Stimulated activated CD4-positive, alpha-beta T cell treated with anti-CD3 and anti-CD28 coated beads, Interleukin-15, amount 100 ng/mL, for 48 hours (primary cell): ENCODE measurements at regions not wholly inside any gene's neighbourhood (a gene's known extent, or its start where the extent isn't known, plus 50 kb on each side); places are given as distances from the start of the nearest gene placed in this dataset.

ENCODE experiments used
- DNase-seq, 2 donors: peaks; one replicate each; pipeline ENCODE4 v3.0.0-alpha.2; 2020; ENCODE audit warnings: low read depth in 2 of 2

GRCh38 chr11:134908583-134908982 is 496.5 kb upstream of the B3GAT1 start:
- no peak for DNase-seq

GRCh38 chr11:134907636-134908035 is 495.6 kb upstream of the B3GAT1 start:
- DNase-seq = no peak

DNA sequence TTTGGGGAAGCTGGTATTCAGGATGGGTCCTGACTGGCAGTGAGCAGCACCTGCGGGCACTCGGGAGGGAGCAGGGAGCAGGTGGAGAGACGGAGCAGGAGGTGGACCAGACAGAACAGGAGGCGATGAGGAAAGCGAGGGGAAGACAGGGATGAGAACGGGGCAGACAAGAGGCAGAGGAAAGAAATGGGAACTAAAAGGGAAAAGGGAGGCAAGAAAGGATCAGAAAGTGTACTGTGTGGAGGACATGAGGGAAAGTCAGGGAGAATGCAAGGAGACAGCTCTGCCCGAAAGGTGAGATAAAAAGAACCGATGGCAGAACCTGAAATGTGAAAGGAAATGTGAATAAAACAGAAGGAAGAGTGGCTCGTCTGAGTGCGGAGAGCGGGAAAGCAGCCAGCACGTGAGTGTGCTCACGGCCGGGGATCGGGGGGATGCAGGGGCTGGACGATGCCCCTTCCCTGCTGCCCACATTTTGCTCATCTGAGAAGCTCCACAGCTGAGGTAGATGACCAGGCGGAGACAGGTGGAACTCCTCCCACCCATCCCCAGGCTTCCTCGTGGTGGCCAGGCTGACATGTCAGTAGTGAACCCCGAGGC is 494.4 kb upstream of the B3GAT1 start:
- no peak for DNase-seq

DNA sequence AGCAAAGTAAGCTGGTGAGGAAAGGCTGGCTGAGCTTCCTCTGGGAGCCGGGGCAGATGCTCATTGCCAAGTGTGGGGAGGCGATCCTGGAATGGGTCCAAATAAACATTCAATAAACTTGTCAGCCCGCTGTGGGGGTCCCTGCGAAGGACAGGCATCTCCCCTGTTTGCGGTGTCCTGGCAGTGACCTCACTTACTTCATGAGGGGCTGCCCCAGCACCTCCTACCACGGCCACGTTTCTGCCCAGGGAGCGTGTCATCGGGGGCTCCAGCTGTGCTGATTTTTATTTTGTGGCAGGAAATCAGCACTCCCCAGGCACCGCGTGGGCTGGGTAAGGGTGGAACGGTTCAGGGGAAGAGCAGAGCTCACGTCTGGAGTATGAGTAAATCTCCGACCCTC is 493.9 kb upstream of the B3GAT1 start:
- DNase-seq = no peak

DNA sequence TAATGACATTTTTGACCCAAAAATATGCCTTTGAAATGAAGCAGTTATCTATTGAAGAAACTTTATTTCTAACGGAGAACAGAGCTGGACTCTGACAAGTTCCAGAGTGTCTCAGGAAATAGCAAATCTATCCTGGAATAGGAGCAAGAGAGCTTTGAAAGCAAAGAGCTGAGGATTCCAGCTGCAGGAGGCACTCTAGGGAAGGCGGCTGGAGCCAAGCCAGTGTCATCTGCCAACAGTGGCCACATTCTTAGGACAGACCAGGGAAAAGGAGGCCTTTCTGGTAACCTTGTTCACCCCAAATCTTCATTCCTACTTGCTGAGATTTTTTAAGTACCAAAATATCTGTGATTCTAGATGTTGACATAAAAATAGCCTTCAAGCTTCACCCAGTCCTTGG is 493.5 kb upstream of the B3GAT1 start:
- no peak for DNase-seq

DNA sequence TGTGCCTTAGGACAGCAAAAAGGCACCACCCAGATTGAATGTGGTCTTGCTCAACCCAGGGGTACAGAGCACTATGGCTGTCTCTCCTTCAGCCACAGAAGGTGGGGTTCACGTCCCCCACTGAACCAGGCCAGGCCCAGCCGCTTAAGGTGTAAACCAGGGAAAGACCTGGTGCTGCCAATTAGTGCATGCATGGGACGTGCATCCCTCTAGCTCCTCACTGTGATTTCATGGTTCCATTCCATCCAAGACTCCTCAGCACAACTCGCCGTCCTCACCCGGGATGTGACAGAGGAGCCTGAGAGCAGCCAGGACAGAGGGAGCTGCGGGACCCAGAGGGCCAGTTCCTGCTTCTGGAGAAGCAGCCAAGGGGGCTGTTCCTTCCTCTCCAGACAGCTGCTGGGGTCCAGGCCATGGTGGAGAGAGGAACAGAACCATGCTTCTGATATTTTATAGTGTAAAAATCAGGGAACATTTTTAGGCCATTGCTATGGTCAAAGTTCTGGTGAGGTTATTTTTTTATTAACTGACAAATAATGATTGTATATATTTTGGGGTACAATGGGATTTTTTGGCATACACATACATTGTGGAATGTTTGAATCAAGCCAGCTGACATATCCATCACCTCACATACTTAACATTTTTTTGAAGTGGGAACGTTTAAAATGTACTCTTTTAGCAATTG is 492.2 kb upstream of the B3GAT1 start:
- no peak for DNase-seq

- DNase-seq = no peak
Measured at GRCh38 chr11:134901955-134902918, 490.2 kb upstream of the B3GAT1 start.

DNA sequence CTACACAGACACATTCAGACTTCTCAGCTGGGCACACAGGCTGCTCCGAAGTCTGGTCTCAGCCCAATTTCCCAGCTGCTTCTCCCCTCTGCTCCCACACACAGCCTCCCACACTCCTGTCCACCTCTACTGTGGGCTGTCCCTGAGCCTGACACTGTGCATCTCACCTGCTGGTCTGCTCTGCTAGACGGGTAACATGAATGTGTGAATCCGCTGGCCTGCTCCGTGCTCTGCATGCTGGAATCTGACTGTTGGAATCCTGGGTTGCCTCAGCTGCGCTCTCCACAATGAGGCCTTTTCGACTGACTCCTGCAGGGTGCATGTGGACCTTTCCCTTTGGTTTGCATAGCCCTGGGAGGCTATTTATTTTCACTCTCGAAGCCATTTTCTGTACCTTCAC is 489.5 kb upstream of the B3GAT1 start:
- DNase-seq = no peak

DNA sequence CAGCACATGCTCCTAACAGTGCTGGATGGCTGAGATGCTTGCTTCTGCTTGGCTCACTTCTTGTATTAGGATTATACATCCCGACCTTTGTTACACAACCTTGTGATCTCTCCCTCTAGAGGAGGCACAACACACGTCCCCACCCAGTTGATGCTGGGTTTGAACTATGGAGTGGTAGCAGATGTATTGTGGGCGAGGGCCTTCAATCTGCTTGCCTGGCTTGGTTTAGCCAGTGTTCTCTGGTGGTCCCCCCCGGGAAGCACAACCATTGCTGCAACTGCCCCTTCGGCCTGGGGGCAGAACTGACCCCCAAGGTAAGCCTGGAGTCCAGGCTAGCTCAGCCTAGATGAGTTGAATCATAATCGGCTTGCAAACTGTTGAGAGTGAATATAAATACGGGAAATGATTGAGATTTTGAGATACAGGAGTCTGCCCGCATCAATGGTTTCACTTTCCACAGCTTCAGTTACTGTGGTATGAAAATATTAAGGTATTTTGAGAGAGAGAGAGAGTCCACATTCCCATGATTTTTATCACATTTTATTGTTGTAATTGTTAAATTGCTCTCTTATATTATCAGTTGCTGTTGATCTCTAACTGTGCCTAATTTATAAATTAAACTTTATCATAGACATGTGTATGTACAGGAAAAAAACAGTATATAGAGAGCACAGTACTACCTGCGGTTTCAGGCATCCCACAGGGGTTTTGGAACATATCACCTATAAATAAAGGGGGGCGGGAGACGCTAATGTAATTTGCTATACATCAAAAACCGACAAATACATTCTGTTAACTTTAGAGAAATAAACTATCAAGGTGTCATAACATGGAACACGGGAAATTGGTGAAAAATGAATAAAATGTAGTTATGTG is 482.0 kb upstream of the B3GAT1 start:
- no peak for DNase-seq

DNA sequence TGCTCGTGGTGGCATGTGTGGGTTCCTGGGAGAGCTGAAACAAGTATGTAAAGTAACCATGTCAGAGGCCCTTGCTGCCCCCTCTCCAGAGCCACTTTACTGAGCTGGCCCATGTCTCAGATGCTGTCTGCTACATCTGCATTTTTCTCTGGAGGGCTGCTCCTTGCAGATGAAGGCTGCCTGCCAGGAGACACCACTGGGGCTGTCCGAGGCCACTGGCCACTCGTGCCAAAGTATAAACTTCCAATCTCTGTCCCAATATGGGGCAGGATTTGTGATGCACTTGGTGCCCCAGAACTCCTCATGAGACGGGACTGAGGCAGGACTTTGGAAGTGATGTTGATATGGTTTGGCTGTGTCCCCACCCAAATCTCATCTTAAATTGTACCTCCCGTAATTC is 478.4 kb upstream of the B3GAT1 start:
- no peak for DNase-seq

GRCh38 chr11:134889832-134890231 is 477.8 kb upstream of the B3GAT1 start:
- no peak for DNase-seq

DNA sequence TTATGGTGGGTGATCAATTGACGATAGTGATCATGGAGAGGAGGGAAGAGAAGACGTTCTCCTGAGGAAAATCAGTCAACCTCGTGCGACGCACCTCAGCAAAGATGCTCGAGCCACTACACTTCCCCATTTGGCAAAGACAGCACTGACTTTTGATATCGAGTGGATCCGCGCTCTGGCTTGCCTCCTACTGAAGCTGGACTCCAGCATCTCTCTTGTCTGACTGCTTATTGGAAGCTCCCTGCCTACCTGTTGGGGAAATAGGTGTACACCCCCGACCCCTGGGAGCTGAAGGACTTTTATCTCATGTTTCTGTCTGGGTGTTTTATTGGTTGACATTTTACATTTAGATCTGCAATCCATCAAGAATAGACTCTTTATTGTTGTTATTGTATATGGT is 476.8 kb upstream of the B3GAT1 start:
- DNase-seq = no peak

GRCh38 chr11:134887896-134888295 is 475.9 kb upstream of the B3GAT1 start:
- no peak for DNase-seq

GRCh38 chr11:134883484-134883883 is 471.4 kb upstream of the B3GAT1 start:
- no peak for DNase-seq

DNA sequence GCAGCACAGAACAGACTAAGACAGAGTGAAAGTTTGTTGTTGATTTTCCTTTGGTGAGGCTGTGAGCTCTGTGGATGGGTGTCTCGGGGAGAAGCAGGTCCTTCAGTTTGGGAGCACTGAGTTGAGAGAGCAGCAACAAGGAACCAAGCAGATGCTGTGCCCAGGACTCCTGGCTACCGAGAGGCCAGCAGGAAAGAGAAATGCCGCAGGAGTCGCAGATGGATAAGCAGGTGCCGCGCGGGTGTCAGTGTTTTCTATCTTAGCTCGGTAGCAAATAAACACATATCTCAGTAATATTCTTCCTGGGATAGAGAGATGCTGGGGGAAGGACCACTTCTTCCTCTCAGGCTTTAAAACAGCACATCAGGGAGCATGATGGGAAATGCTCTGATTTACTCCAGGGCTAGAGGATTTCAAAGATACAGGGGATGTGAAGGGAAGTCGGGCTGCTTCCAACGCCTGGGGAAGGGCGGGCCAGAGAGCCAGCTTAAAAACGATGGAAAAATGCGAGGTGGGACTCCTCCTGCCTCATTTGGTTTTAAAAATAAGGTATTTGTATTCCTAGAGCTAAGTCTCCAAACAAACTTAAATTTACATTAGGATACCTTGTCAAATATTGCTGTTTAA is 470.7 kb upstream of the B3GAT1 start:
- DNase-seq = no peak

DNA sequence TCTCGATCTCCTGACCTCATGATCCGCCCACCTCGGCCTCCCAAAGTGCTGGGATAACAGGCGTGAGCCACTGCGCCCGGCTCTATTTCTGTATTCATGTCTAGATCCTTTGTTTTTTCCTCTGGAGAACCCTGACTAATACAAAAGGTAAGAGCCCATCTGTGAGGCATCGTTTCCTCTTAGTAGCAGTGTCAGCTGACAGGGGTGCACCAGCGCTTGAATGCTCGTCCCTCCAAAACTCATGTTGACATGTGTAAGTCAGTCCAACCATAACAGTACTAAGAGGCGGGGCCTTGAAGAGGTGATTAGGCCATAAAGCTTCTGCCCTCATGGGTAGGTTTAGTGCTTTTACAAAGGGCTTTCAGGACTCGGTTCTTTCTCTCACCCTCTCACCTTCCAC is 470.1 kb upstream of the B3GAT1 start:
- DNase-seq = no peak

GRCh38 chr11:134880788-134881187 is 468.7 kb upstream of the B3GAT1 start:
- no peak for DNase-seq

DNA sequence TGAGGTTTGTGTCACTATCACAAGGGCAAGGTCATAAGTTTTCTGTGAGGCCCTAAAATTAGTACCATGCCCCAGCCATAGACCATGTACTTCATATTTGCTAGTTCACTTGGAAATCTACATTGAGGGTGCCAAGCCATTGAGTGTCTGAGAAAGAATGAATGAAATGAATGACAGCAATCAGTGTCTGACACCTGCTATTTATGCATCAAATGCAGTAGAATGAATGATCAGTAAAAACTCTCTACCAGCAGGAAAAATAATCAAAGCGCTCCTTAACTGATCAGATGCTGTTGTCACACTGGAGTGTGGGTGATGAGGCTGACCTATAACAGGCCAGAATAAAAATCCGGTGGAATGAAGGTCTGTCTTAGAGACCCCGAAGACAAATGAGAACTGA is 467.9 kb upstream of the B3GAT1 start:
- no peak for DNase-seq

- DNase-seq = no peak
Measured at GRCh38 chr11:134879341-134879740, 467.3 kb upstream of the B3GAT1 start.

DNA sequence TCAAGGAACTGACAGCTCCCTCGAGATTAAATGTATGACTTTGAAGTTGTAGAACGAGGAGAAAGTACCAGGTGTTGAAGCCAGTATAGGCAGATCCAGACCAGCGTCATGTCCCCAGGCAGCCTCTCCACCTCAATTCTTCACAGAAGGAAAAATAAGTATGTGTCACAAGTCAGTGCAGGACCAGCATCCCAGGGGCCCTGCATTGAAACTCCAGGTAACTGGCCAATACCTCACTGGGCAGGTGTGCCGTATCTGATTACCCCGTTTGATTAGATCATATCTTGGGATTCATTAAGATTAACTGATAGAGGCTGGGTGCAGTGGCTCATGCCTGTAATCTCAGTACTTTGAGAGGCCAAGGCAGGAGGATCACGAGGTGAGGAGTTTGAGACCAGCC is 466.7 kb upstream of the B3GAT1 start:
- no peak for DNase-seq

- no peak for DNase-seq
Measured at GRCh38 chr11:134876226-134876625, 464.2 kb upstream of the B3GAT1 start.
